K562 (cell line): ENCODE measurements at regions not wholly inside any gene's neighbourhood (a gene's known extent, or its start where the extent isn't known, plus 50 kb on each side); places are given as distances from the start of the nearest gene placed in this dataset.
A peak's percentile ranks its signal among the peaks of the same experiment; 100 is the strongest.

Source experiments
- ATAC-seq: fragments of 200-7000 bp; cut with Tn5 transposase; 3 replicates; pipeline ENCODE4 v1.9.1; 2020; ENCODE audit warnings: moderate library complexity
- BruUV-seq: library from RNA; stranded (reverse); fragments of 400-500 nt; replicated peaks from 2 replicates; lab custom pipeline; 2021; lab: Mats Ljungman, UMichigan
- CTCF ChIA-PET: fragments of 300-600 bp; formaldehyde crosslinking; extraction: SDS; loops from one replicate; lab custom pipeline; 2021; ENCODE audit warnings: low intra/inter-chr PET ratio; lab: Yijun Ruan, JAX
- POLR2A ChIA-PET: fragments of 300-600, 350-650 bp; sonication (Branson Sonifier 250); formaldehyde crosslinking; extraction: SDS; loops from one replicate; lab custom pipeline; 2021; ENCODE audit warnings: antibody characterized with exemption, inconsistent platforms; lab: Yijun Ruan, JAX
- DNase-seq, 4 experiments: peaks; one replicate each; pipeline versions ENCODE4 v3.0.0 to v3.0.0-alpha.2; 2011 to 2018; ENCODE audit warnings: low spot score in 3 of 4, mixed read lengths in 3 of 4; ENCODE audit errors: extremely low read depth in 1 of 4
- FAIRE-seq: peaks from 2 replicates; lab custom pipeline; 2011; peaks lifted over from hg19 to GRCh38; lab: Jason Lieb, UNC
- H2AFZ ChIP-seq: 2 replicates; pipeline ENCODE4 v1.6.0; 2011; ENCODE audit warnings: low read depth, low read length, control low read depth, inconsistent platforms
- H3K27ac ChIP-seq: fragments of 200-600 bp; 3 replicates; pipeline ENCODE4 v1.8.0; 2011; ENCODE audit warnings: low read depth, mild to moderate bottlenecking, control low read depth, inconsistent platforms, low read length, moderate library complexity, mixed read lengths; ENCODE audit errors: extremely low read depth
- H3K27me3 ChIP-seq, 2 experiments: fragments of 300-600 bp in 1 of 2; 2 replicates in 1 of 2; 3 replicates in 1 of 2; pipeline versions ENCODE4 v1.6.0 to v1.8.0; 2011; ENCODE audit warnings: inconsistent platforms in 2 of 2, low read length in 2 of 2, mild to moderate bottlenecking in 1 of 2, mixed read lengths in 1 of 2, moderate library complexity in 1 of 2; ENCODE audit not compliant: control insufficient read depth in 2 of 2, insufficient read depth in 2 of 2
- H3K36me3 ChIP-seq: fragments of 300-600 bp; 3 replicates; pipeline ENCODE4 v1.8.0; 2011; ENCODE audit warnings: mild to moderate bottlenecking, low read length, inconsistent platforms; ENCODE audit not compliant: control insufficient read depth, insufficient read depth
- H3K4me1 ChIP-seq, 2 experiments: fragments of 200-600 bp in 1 of 2; replicated peaks in 1 of 2; 2 replicates in 1 of 2; 3 replicates in 1 of 2; pipeline versions ENCODE4 v1.5.1 to v1.8.0; 2011; ENCODE audit warnings: inconsistent platforms in 2 of 2, low read length in 2 of 2, mild to moderate bottlenecking in 1 of 2, mixed read lengths in 1 of 2, moderate library complexity in 1 of 2; ENCODE audit not compliant: control insufficient read depth in 2 of 2, insufficient read depth in 2 of 2
- H3K4me2 ChIP-seq: 2 replicates; pipeline ENCODE4 v1.6.1; 2011; ENCODE audit warnings: low read length, control low read depth, inconsistent platforms, mixed read lengths; ENCODE audit not compliant: insufficient read depth
- H3K4me3 ChIP-seq: fragments of 200-600 bp; sonication (generic), shearing (Covaris generic); 2 replicates; pipeline ENCODE4 v1.5.1; 2016; ENCODE audit warnings: control low read depth, inconsistent platforms
- H3K79me2 ChIP-seq: fragments of 200-600 bp; 3 replicates; pipeline ENCODE4 v1.8.0; 2011; ENCODE audit warnings: low read length, inconsistent platforms; ENCODE audit not compliant: control insufficient read depth, insufficient read depth
- H3K9ac ChIP-seq, 2 experiments: 2 replicates each; pipeline versions ENCODE4 v1.6.0 to v1.6.1; 2011; ENCODE audit warnings: low read depth in 2 of 2, low read length in 2 of 2, control low read depth in 1 of 2, inconsistent platforms in 1 of 2, mild to moderate bottlenecking in 1 of 2, mixed read lengths in 1 of 2; ENCODE audit not compliant: insufficient read depth in 1 of 2
- H3K9me1 ChIP-seq: one replicate; pipeline ENCODE4 v1.6.0; 2011; ENCODE audit warnings: inconsistent platforms, mild to moderate bottlenecking, low read length, moderate library complexity; ENCODE audit not compliant: control insufficient read depth, insufficient read depth
- H3K9me3 ChIP-seq: replicated peaks from 2 replicates; pipeline ENCODE4 v1.5.1; 2011; ENCODE audit warnings: low read depth, low read length, inconsistent platforms; ENCODE audit not compliant: control insufficient read depth, insufficient read depth
- H4K20me1 ChIP-seq: replicated peaks from 2 replicates; pipeline ENCODE4 v1.6.1; 2011; ENCODE audit warnings: low read length, inconsistent platforms, mixed read lengths; ENCODE audit not compliant: control insufficient read depth, insufficient read depth
- CHD2 ChIP-seq: IDR thresholded peaks from 2 replicates; pipeline ENCODE4 v1.6.1; 2011; ENCODE audit warnings: low read depth, low read length
- CREM ChIP-seq: IDR thresholded peaks from 2 replicates; pipeline ENCODE4 v1.6.1; 2014; ENCODE audit warnings: antibody characterized with exemption, low read depth
- ELF1 ChIP-seq: fragments of 200-800 bp; sonication (Bioruptor generic); IDR thresholded peaks from 2 replicates; pipeline ENCODE4 v1.6.1; 2016; ENCODE audit warnings: missing genetic modification characterization, missing compliant biosample characterization
- HSF4 ChIP-seq: fragments of 250-450 bp; sonication (Bioruptor Pico); IDR thresholded peaks from 2 replicates; pipeline ENCODE4 v2.1.2; 2022; ENCODE audit warnings: mild to moderate bottlenecking, moderate library complexity, borderline replicate concordance
- L3MBTL2 ChIP-seq: fragments of 450-650 bp; IDR thresholded peaks from 2 replicates; pipeline ENCODE4 v1.6.1; 2016; ENCODE audit warnings: mild to moderate bottlenecking, moderate library complexity
- MEIS2 ChIP-seq: fragments of 450-650 bp; IDR thresholded peaks from 2 replicates; pipeline ENCODE4 v1.6.1; 2014; ENCODE audit warnings: mild to moderate bottlenecking; ENCODE audit not compliant: partially characterized antibody
- NBN ChIP-seq: fragments of 450-650 bp; IDR thresholded peaks from 2 replicates; pipeline ENCODE4 v1.6.1; 2016; ENCODE audit warnings: low read depth, mild to moderate bottlenecking
- RFX5 ChIP-seq: IDR thresholded peaks from 2 replicates; pipeline ENCODE4 v1.6.1; 2011; ENCODE audit warnings: low read depth, mild to moderate bottlenecking, improper control_type of control experiment, low read length
- SAFB2 ChIP-seq: fragments of 200-400 bp; formaldehyde crosslinking; IDR thresholded peaks from 2 replicates; pipeline ENCODE4 v1.6.1; 2018; ENCODE audit warnings: borderline replicate concordance, low read length, low read depth, moderate library complexity; ENCODE audit not compliant: severe bottlenecking
- WGBS: fragments of 100-300 bp; shearing (Covaris generic); methylation state at CpG from one replicate; pipeline ENCODE4 v1.1.6; 2016; ENCODE audit warnings: low coverage, mixed read lengths; ENCODE audit not compliant: insufficient coverage; ENCODE audit errors: missing lambda C conversion rate; 5-methylcytosine and 5-hydroxymethylcytosine counted together
- in situ Hi-C: fragments of 300-500 bp; cut with MboI; formaldehyde crosslinking; loops from 4 replicates; pipeline ENCODE4 v1.15.0; 2018; ENCODE audit warnings: inconsistent platforms, mixed read lengths
- intact Hi-C: fragments of 100-400 bp; cut with micrococcal nuclease; formaldehyde crosslinking; loops from 2 replicates; pipeline ENCODE4 v1.14.2; 2022
- TF ChIP-seq, protein P1 (sequence below): fragments of 450-650 bp; IDR thresholded peaks from 2 replicates; pipeline ENCODE4 v1.6.1; 2016; ENCODE audit warnings: mild to moderate bottlenecking, moderate library complexity

DNA sequence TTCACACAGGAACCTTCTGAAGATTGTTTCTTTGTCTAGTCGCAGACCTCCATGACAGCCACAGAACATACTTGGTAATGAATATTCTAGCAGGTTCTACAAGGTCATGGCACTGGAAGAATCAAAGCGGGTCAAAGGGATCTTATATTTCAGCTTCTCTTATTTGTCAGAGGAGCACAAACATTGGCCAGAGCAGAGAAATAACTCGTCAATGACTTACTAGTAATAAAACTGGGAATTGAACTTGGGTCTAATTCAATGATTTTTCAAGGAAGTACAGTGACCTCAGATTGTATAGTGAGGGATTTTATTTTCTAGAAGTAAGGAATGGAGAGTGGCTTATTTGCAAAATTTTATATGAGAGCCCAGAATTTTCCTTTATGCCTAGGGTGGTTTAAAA is 290.8 kb upstream of the PLXNA2 start (continued):
- TF ChIP-seq CREM, result no peak

DNA sequence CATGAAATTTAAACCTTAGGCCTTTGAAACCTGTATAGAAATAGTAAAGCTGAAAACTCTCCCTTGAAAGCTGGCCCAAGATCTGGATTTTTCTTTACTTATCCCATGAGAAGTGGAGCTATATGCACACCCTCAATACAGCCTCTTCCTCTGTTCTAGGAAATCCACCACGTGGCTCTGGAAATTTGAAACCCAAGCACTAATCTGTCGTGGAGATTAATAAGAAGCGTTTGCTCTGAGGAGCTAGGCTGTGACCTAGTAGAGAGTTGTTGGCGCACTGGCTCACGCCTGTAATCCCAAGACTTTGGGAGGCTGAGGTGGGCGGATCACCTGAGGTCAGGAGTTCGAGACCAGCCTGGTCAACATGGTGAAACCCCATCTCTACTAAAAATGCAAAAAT is 291.3 kb upstream of the PLXNA2 start:
- H3K9ac ChIP-seq, result no peak overlapping the region
- POLR2A ChIA-PET, result no interaction called here
- H2AFZ ChIP-seq, result no peak overlapping the region
- H3K79me2 ChIP-seq, result no peaks in the 10 kb centered on the region
- H3K4me1 ChIP-seq, result no peaks in the 10 kb centered on the region; a peak in 1 of 5 replicates
- DNase-seq (peak in 1 of 4 experiments; percentile 10), ATAC-seq (peak; percentile 48), FAIRE-seq (no peak)
- no peak overlapping the region for H3K27ac ChIP-seq
- H3K9me1 ChIP-seq, result no peaks in the 10 kb centered on the region
- in situ Hi-C loops, result no loop called here
- H4K20me1 ChIP-seq, result no peaks in the 10 kb centered on the region
- H3K9me3 ChIP-seq, result no peaks in the 10 kb centered on the region
- CTCF ChIA-PET, result no interaction called here
- no peak overlapping the region for H3K4me3 ChIP-seq
- BruUV-seq, result no TSS peak
- no peak overlapping the region for H3K4me2 ChIP-seq
- 3% methylated on average over 7 of the region's 7 CpGs for WGBS
- intact Hi-C loops, result no loop called here
- H3K36me3 ChIP-seq, result no peaks in the 10 kb centered on the region
- peaks cover 0 to 13% of the 10 kb centered on the region in 2 experiments; a peak in 3 of 5 replicates for H3K27me3 ChIP-seq
- TF ChIP-seq HSF4 (CRISPR knock-in tag), result no peak
- TF ChIP-seq L3MBTL2, result peak; percentile 65
- TF ChIP-seq RFX5, result no peak
- TF ChIP-seq, protein P1, sequence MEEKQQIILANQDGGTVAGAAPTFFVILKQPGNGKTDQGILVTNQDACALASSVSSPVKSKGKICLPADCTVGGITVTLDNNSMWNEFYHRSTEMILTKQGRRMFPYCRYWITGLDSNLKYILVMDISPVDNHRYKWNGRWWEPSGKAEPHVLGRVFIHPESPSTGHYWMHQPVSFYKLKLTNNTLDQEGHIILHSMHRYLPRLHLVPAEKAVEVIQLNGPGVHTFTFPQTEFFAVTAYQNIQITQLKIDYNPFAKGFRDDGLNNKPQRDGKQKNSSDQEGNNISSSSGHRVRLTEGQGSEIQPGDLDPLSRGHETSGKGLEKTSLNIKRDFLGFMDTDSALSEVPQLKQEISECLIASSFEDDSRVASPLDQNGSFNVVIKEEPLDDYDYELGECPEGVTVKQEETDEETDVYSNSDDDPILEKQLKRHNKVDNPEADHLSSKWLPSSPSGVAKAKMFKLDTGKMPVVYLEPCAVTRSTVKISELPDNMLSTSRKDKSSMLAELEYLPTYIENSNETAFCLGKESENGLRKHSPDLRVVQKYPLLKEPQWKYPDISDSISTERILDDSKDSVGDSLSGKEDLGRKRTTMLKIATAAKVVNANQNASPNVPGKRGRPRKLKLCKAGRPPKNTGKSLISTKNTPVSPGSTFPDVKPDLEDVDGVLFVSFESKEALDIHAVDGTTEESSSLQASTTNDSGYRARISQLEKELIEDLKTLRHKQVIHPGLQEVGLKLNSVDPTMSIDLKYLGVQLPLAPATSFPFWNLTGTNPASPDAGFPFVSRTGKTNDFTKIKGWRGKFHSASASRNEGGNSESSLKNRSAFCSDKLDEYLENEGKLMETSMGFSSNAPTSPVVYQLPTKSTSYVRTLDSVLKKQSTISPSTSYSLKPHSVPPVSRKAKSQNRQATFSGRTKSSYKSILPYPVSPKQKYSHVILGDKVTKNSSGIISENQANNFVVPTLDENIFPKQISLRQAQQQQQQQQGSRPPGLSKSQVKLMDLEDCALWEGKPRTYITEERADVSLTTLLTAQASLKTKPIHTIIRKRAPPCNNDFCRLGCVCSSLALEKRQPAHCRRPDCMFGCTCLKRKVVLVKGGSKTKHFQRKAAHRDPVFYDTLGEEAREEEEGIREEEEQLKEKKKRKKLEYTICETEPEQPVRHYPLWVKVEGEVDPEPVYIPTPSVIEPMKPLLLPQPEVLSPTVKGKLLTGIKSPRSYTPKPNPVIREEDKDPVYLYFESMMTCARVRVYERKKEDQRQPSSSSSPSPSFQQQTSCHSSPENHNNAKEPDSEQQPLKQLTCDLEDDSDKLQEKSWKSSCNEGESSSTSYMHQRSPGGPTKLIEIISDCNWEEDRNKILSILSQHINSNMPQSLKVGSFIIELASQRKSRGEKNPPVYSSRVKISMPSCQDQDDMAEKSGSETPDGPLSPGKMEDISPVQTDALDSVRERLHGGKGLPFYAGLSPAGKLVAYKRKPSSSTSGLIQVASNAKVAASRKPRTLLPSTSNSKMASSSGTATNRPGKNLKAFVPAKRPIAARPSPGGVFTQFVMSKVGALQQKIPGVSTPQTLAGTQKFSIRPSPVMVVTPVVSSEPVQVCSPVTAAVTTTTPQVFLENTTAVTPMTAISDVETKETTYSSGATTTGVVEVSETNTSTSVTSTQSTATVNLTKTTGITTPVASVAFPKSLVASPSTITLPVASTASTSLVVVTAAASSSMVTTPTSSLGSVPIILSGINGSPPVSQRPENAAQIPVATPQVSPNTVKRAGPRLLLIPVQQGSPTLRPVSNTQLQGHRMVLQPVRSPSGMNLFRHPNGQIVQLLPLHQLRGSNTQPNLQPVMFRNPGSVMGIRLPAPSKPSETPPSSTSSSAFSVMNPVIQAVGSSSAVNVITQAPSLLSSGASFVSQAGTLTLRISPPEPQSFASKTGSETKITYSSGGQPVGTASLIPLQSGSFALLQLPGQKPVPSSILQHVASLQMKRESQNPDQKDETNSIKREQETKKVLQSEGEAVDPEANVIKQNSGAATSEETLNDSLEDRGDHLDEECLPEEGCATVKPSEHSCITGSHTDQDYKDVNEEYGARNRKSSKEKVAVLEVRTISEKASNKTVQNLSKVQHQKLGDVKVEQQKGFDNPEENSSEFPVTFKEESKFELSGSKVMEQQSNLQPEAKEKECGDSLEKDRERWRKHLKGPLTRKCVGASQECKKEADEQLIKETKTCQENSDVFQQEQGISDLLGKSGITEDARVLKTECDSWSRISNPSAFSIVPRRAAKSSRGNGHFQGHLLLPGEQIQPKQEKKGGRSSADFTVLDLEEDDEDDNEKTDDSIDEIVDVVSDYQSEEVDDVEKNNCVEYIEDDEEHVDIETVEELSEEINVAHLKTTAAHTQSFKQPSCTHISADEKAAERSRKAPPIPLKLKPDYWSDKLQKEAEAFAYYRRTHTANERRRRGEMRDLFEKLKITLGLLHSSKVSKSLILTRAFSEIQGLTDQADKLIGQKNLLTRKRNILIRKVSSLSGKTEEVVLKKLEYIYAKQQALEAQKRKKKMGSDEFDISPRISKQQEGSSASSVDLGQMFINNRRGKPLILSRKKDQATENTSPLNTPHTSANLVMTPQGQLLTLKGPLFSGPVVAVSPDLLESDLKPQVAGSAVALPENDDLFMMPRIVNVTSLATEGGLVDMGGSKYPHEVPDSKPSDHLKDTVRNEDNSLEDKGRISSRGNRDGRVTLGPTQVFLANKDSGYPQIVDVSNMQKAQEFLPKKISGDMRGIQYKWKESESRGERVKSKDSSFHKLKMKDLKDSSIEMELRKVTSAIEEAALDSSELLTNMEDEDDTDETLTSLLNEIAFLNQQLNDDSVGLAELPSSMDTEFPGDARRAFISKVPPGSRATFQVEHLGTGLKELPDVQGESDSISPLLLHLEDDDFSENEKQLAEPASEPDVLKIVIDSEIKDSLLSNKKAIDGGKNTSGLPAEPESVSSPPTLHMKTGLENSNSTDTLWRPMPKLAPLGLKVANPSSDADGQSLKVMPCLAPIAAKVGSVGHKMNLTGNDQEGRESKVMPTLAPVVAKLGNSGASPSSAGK, result peak; percentile 30; the same call in 1 of the 2 replicates
- no peak for TF ChIP-seq SAFB2
- TF ChIP-seq NBN, result no peak
- TF ChIP-seq MEIS2, result peak; percentile 4
- no peak for TF ChIP-seq CHD2
- TF ChIP-seq ELF1 (tag), result no peak
